SK-N-SH treated with all-trans-retinoic acid at 6 μM for 48 hours (cell line): ENCODE measurements at regions not wholly inside any gene's neighbourhood (a gene's known extent, or its start where the extent isn't known, plus 50 kb on each side); places are given as distances from the start of the nearest gene placed in this dataset.

ENCODE experiments used
- ATAC-seq: fragments of 200-7000 bp; cut with Tn5 transposase; 3 replicates; pipeline ENCODE4 v1.9.1; 2020; ENCODE audit warnings: mild to moderate bottlenecking, moderate library complexity
- ARNTL ChIP-seq: fragments of 450-650 bp; formaldehyde crosslinking; IDR thresholded peaks from 2 replicates; pipeline ENCODE4 v1.5.0; 2020; ENCODE audit warnings: low read depth, mild to moderate bottlenecking, moderate library complexity, borderline replicate concordance
- BACH2 ChIP-seq: fragments of 250-450 bp; sonication (Bioruptor Pico); IDR thresholded peaks from 2 replicates; pipeline ENCODE4 v1.9.0; 2021; ENCODE audit warnings: mild to moderate bottlenecking, borderline replicate concordance
- CREB5 ChIP-seq: fragments of 250-450 bp; sonication (Bioruptor Pico); IDR thresholded peaks from 2 replicates; pipeline ENCODE4 v1.5.1; 2020; ENCODE audit warnings: low read depth, mild to moderate bottlenecking, moderate library complexity
- CSDC2 ChIP-seq: fragments of 250-450 bp; sonication (Bioruptor Pico); IDR thresholded peaks from 2 replicates; pipeline ENCODE4 v1.5.0; 2020; ENCODE audit warnings: mild to moderate bottlenecking, moderate library complexity
- CSRNP3 ChIP-seq: fragments of 250-450 bp; sonication (Bioruptor Pico); IDR thresholded peaks from 2 replicates; pipeline ENCODE4 v1.5.1; 2021; ENCODE audit warnings: mild to moderate bottlenecking, moderate library complexity
- ESRRG ChIP-seq: fragments of 250-450 bp; sonication (Bioruptor Pico); IDR thresholded peaks from 2 replicates; pipeline ENCODE4 v1.6.1; 2021; ENCODE audit warnings: mild to moderate bottlenecking
- GLIS3 ChIP-seq: fragments of 250-450 bp; sonication (Bioruptor Pico); IDR thresholded peaks from 2 replicates; pipeline ENCODE4 v1.5.0; 2020; ENCODE audit warnings: mild to moderate bottlenecking, moderate library complexity
- ISL1 ChIP-seq: fragments of 250-450 bp; sonication (Bioruptor Pico); IDR thresholded peaks from 2 replicates; pipeline ENCODE4 v2.1.2; 2022; ENCODE audit warnings: mild to moderate bottlenecking, moderate library complexity
- OSR1 ChIP-seq: fragments of 250-450 bp; sonication (Bioruptor Pico); IDR thresholded peaks from 2 replicates; pipeline ENCODE4 v1.8.0; 2022; ENCODE audit warnings: moderate library complexity, mild to moderate bottlenecking, inconsistent platforms
- PATZ1 ChIP-seq: fragments of 250-450 bp; sonication (Bioruptor Pico); IDR thresholded peaks from 2 replicates; pipeline ENCODE4 v1.8.0; 2020; ENCODE audit warnings: mild to moderate bottlenecking, moderate library complexity, borderline replicate concordance
- POU6F1 ChIP-seq: fragments of 250-450 bp; sonication (Bioruptor Pico); IDR thresholded peaks from 2 replicates; pipeline ENCODE4 v1.8.0; 2021; ENCODE audit warnings: low read depth, mild to moderate bottlenecking, moderate library complexity, borderline replicate concordance
- RARB ChIP-seq: fragments of 250-450 bp; sonication (Bioruptor Pico); IDR thresholded peaks from 2 replicates; pipeline ENCODE4 v1.8.0; 2021; ENCODE audit warnings: mild to moderate bottlenecking, moderate library complexity
- SNAI2 ChIP-seq: fragments of 250-450 bp; sonication (Bioruptor Pico); IDR thresholded peaks from 2 replicates; pipeline ENCODE4 v1.5.0; 2020; ENCODE audit warnings: mild to moderate bottlenecking, moderate library complexity
- TCF4 ChIP-seq: fragments of 250-450 bp; sonication (Bioruptor Pico); IDR thresholded peaks from 2 replicates; pipeline ENCODE4 v1.8.0; 2021; ENCODE audit warnings: mild to moderate bottlenecking, moderate library complexity, borderline replicate concordance
- TOX ChIP-seq: fragments of 250-450 bp; sonication (Bioruptor Pico); IDR thresholded peaks from 2 replicates; pipeline ENCODE4 v1.8.0; 2021; ENCODE audit warnings: mild to moderate bottlenecking, moderate library complexity, borderline replicate concordance
- ZC3H10 ChIP-seq: fragments of 250-450 bp; sonication (Bioruptor Pico); IDR thresholded peaks from 2 replicates; pipeline ENCODE4 v1.5.1; 2021; ENCODE audit warnings: mild to moderate bottlenecking, moderate library complexity
- ZFP3 ChIP-seq: fragments of 250-450 bp; sonication (Bioruptor Pico); IDR thresholded peaks from 2 replicates; pipeline ENCODE4 v1.5.0; 2020; ENCODE audit warnings: mild to moderate bottlenecking, moderate library complexity
- ZFP30 ChIP-seq: fragments of 450-650 bp; formaldehyde crosslinking; IDR thresholded peaks from 2 replicates; pipeline ENCODE4 v1.5.0; 2022; ENCODE audit warnings: mild to moderate bottlenecking, moderate library complexity
- ZNF565 ChIP-seq: fragments of 450-650 bp; formaldehyde crosslinking; conservative IDR thresholded peaks from 2 replicates; pipeline ENCODE4 v1.5.0; 2020; ENCODE audit warnings: low read depth, mild to moderate bottlenecking, moderate library complexity

- no peak for ATAC-seq
- TF ChIP-seq SNAI2 (no peak), ISL1 (CRISPR knock-in tag) (no peak), BACH2 (CRISPR knock-in tag) (no peak), ARNTL (no peak), TOX (CRISPR knock-in tag) (no peak), POU6F1 (CRISPR knock-in tag) (no peak), RARB (no peak), ZC3H10 (CRISPR knock-in tag) (no peak)
Observed at GRCh38 chr18:70523792-70524182, 234.9 kb downstream of the SOCS6 start.

GRCh38 chr18:70523035-70523791 lies 234.4 kb downstream of the SOCS6 start:
- TF ChIP-seq OSR1 (CRISPR knock-in tag) (no peak), TCF4 (CRISPR knock-in tag) (no peak), CREB5 (CRISPR knock-in tag) (no peak), BACH2 (CRISPR knock-in tag) (no peak), TOX (CRISPR knock-in tag) (no peak), ZFP3 (CRISPR knock-in tag) (no peak), ARNTL (no peak), GLIS3 (no peak), RARB (no peak), ZFP30 (CRISPR knock-in tag) (no peak), ESRRG (no peak), ZNF565 (no peak), PATZ1 (CRISPR knock-in tag) (no peak)
- ATAC-seq = no peak

GRCh38 chr18:70522183-70522680 lies 233.4 kb downstream of the SOCS6 start:
- ATAC-seq = no peak

More at GRCh38 chr18:70522183-70522680, 233.4 kb downstream of the SOCS6 start:
- TF ChIP-seq BACH2 (CRISPR knock-in tag) = no peak
- TF ChIP-seq CSRNP3 (CRISPR knock-in tag) = no peak
- no peak for TF ChIP-seq CREB5 (CRISPR knock-in tag)
- no peak for TF ChIP-seq ZFP3 (CRISPR knock-in tag)
- no peak for TF ChIP-seq ESRRG
- no peak for TF ChIP-seq CSDC2 (CRISPR knock-in tag)
